GM12878 (cell line): ENCODE measurements at regions not wholly inside any gene's neighbourhood (a gene's known extent, or its start where the extent isn't known, plus 50 kb on each side); places are given as distances from the start of the nearest gene placed in this dataset.

Experiments used
- ATAC-seq: fragments of 200-7000 bp; cut with Tn5 transposase; 3 replicates; pipeline ENCODE4 v1.9.1; 2020; ENCODE audit warnings: mild to moderate bottlenecking, moderate library complexity
- BruUV-seq: library from RNA; stranded (reverse); fragments of 400-500 nt; replicated peaks from 2 replicates; lab custom pipeline; 2021; lab: Mats Ljungman, UMichigan
- CTCF ChIA-PET: fragments of 300-600 bp; sonication (Branson Sonifier 250); formaldehyde crosslinking; extraction: SDS; loops from one replicate; lab custom pipeline; 2021; ENCODE audit warnings: inconsistent platforms; lab: Yijun Ruan, JAX
- POLR2A ChIA-PET: fragments of 350-600 bp; formaldehyde crosslinking; extraction: SDS; loops from one replicate; lab custom pipeline; 2021; ENCODE audit warnings: inconsistent platforms; lab: Charles Lee
- RAD21 ChIA-PET: fragments of 300-600 bp; sonication (Branson Sonifier 250); formaldehyde crosslinking; loops from one replicate; lab custom pipeline; 2023; ENCODE audit warnings: antibody characterized with exemption; ENCODE audit not compliant: unreplicated experiment; lab: Charles Lee
- SMC1A ChIA-PET: fragments of 300-600 bp; sonication (Branson Sonifier 250); formaldehyde crosslinking; loops from one replicate; lab custom pipeline; 2023; ENCODE audit not compliant: unreplicated experiment, uncharacterized antibody; lab: Charles Lee
- DNase-seq: peaks from one replicate; pipeline ENCODE4 v3.0.0-alpha.2; 2011; ENCODE audit warnings: low read depth, low spot score
- FAIRE-seq: peaks from 3 replicates; lab custom pipeline; 2011; peaks lifted over from hg19 to GRCh38; lab: Jason Lieb, UNC
- H2AFZ ChIP-seq: 2 replicates; pipeline ENCODE4 v1.6.0; 2011; ENCODE audit warnings: low read depth, low read length, control low read depth; ENCODE audit not compliant: control insufficient read depth
- H3K27ac ChIP-seq: 2 replicates; pipeline ENCODE4 v1.5.1; 2011; ENCODE audit warnings: control low read depth; ENCODE audit not compliant: control insufficient read depth, insufficient read depth
- H3K27me3 ChIP-seq, 2 experiments: replicated peaks in 1 of 2; 2 replicates each; pipeline versions ENCODE4 v1.6.0 to v1.6.1; 2011; ENCODE audit warnings: low read length in 1 of 2; ENCODE audit not compliant: control insufficient read depth in 2 of 2, insufficient read depth in 2 of 2
- H3K36me3 ChIP-seq, 2 experiments: 2 replicates each; pipeline ENCODE4 v1.5.1; 2011; ENCODE audit warnings: low read length in 1 of 2; ENCODE audit not compliant: control insufficient read depth in 2 of 2, insufficient read depth in 2 of 2
- H3K4me1 ChIP-seq: 2 replicates; pipeline ENCODE4 v1.6.1; 2011; ENCODE audit warnings: mild to moderate bottlenecking, low read length, moderate library complexity, mixed read lengths; ENCODE audit not compliant: control insufficient read depth, insufficient read depth
- H3K4me2 ChIP-seq: 2 replicates; pipeline ENCODE4 v1.6.0; 2011; ENCODE audit warnings: control low read depth; ENCODE audit not compliant: control insufficient read depth, insufficient read depth
- H3K4me3 ChIP-seq: fragments of 200-600 bp; sonication (generic); 2 replicates; pipeline ENCODE4 v1.5.1; 2016
- H3K79me2 ChIP-seq: 2 replicates; pipeline ENCODE4 v1.6.0; 2011; ENCODE audit warnings: low read length; ENCODE audit not compliant: control insufficient read depth, insufficient read depth
- H3K9ac ChIP-seq: 2 replicates; pipeline ENCODE4 v1.8.0; 2011; ENCODE audit warnings: low read length, control low read depth, mixed read lengths; ENCODE audit not compliant: control insufficient read depth, insufficient read depth
- H3K9me3 ChIP-seq: replicated peaks from 3 replicates; pipeline ENCODE4 v1.5.1; 2011; ENCODE audit warnings: mild to moderate bottlenecking, low read length; ENCODE audit not compliant: control insufficient read depth, insufficient read depth
- H4K20me1 ChIP-seq: 2 replicates; pipeline ENCODE4 v1.6.0; 2011; ENCODE audit not compliant: control insufficient read depth, insufficient read depth
- BACH1 ChIP-seq: fragments of 450-650 bp; IDR thresholded peaks from 2 replicates; pipeline ENCODE4 v1.6.1; 2017; ENCODE audit warnings: mild to moderate bottlenecking, borderline replicate concordance
- BHLHE40 ChIP-seq, 2 experiments: fragments of 450-650 bp in 1 of 2; IDR thresholded peaks; 2 replicates each; pipeline ENCODE4 v1.6.1; 2011 to 2017; ENCODE audit warnings: low read depth in 2 of 2, borderline replicate concordance in 1 of 2, improper control_type of control experiment in 1 of 2, low read length in 1 of 2, mild to moderate bottlenecking in 1 of 2
- BRCA1 ChIP-seq: IDR thresholded peaks from 2 replicates; pipeline ENCODE4 v1.6.1; 2011; ENCODE audit warnings: low read depth, low read length, improper control_type of control experiment
- EGR1 ChIP-seq, 2 experiments: IDR thresholded peaks; 1 replicate in 1 of 2; 2 replicates in 1 of 2; pipeline ENCODE4 v1.6.1; 2011 to 2012; ENCODE audit warnings: low read depth in 2 of 2, low read length in 2 of 2, borderline replicate concordance in 1 of 2, mild to moderate bottlenecking in 1 of 2, moderate library complexity in 1 of 2
- HDAC6 ChIP-seq: fragments of 200-600 bp; sonication (generic); IDR thresholded peaks from one replicate; pipeline ENCODE4 v1.8.0; 2017; ENCODE audit warnings: antibody characterized with exemption; ENCODE audit not compliant: unreplicated experiment
- HSF1 ChIP-seq: fragments of 150-350 bp; IDR thresholded peaks from 2 replicates; pipeline ENCODE4 v1.6.1; 2014; ENCODE audit warnings: mild to moderate bottlenecking, low read depth, low read length
- LARP7 ChIP-seq: fragments of 450-650 bp; IDR thresholded peaks from 2 replicates; pipeline ENCODE4 v1.6.1; 2017; ENCODE audit warnings: mild to moderate bottlenecking
- MEF2A ChIP-seq: IDR thresholded peaks from 2 replicates; pipeline ENCODE4 v1.6.1; 2011; ENCODE audit warnings: low read depth, mild to moderate bottlenecking, low read length, moderate library complexity; ENCODE audit not compliant: insufficient read depth
- NR2C2 ChIP-seq: IDR thresholded peaks from 2 replicates; pipeline ENCODE4 v1.6.1; 2011; ENCODE audit warnings: borderline replicate concordance, low read depth; ENCODE audit not compliant: control insufficient read depth, insufficient read length
- POLR2A ChIP-seq: IDR thresholded peaks from 2 replicates; pipeline ENCODE4 v1.6.1; 2011; ENCODE audit warnings: low read depth, mild to moderate bottlenecking, low read length
- POLR2AphosphoS2 ChIP-seq: IDR thresholded peaks from 2 replicates; pipeline ENCODE4 v1.6.1; 2011; ENCODE audit warnings: low read depth, mild to moderate bottlenecking, low read length, improper control_type of control experiment, moderate library complexity
- SIN3A ChIP-seq: IDR thresholded peaks from 2 replicates; pipeline ENCODE4 v1.6.1; 2012; ENCODE audit warnings: low read depth, low read length, improper control_type of control experiment
- SPI1 ChIP-seq: IDR thresholded peaks from 2 replicates; pipeline ENCODE4 v1.6.1; 2011; ENCODE audit warnings: low read depth, mild to moderate bottlenecking, low read length, moderate library complexity, borderline replicate concordance; ENCODE audit not compliant: insufficient read depth
- WGBS: methylation state at CpG from one replicate; pipeline ENCODE4 v1.1.6; 2016; ENCODE audit warnings: low lambda C conversion rate; ENCODE audit not compliant: insufficient replicate concordance, insufficient coverage; ENCODE audit errors: missing lambda C conversion rate; 5-methylcytosine and 5-hydroxymethylcytosine counted together
- in situ Hi-C: fragments of 300-500 bp; cut with MboI; formaldehyde crosslinking; loops from 9 replicates; pipeline ENCODE4 v1.14.3; 2018; ENCODE audit warnings: mixed read lengths
- intact Hi-C: fragments of 100-400 bp; cut with micrococcal nuclease; formaldehyde crosslinking; loops from one replicate; pipeline ENCODE4 v1.14.2; 2022; ENCODE audit not compliant: unreplicated experiment
- TF ChIP-seq, protein P1 (sequence below): fragments of 450-650 bp; formaldehyde crosslinking; IDR thresholded peaks from 2 replicates; pipeline ENCODE4 v1.4.0; 2020; ENCODE audit warnings: mild to moderate bottlenecking, moderate library complexity
- TF ChIP-seq, protein P2 (sequence below): fragments of 450-650 bp; formaldehyde crosslinking; IDR thresholded peaks from 2 replicates; pipeline ENCODE4 v1.5.0; 2022; ENCODE audit warnings: mild to moderate bottlenecking, missing genetic modification characterization

DNA sequence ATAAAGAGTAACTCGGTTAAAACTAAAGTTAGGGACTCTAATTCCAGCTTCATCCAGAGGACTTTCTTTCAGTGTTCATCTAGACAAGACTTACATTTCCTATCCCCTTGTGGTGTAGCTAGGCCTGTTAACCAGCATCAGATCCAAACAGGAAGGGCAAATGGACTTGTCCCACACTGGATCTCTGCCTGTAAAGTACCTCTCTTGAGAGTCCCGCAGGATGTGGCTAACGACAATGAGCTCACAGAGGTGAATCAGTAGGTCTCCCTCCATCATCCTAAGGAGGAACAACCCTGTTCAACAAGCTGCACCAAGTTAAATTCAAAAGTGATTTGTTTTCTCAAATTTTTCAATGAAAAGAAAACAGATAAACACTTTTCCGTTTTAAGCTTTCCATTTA is 412.3 kb upstream of the RGPD4 start:
- ChIA-PET POLR2A (no interaction called here), CTCF (interaction anchor here (1.2 kb wide), 1 partner anchor 8 kb away, joined by 3 read pairs; no protein-coding TSS in a partner anchor), SMC1A (interaction anchor here (0.8 kb wide), 1 partner anchor 9 kb away, joined by 3 read pairs; no protein-coding TSS in a partner anchor), RAD21 (no interaction called here)
- FAIRE-seq (no peak), ATAC-seq (no peak), DNase-seq (no peak)
- Histone ChIP-seq H3K4me3 (no peak overlapping the region), H3K9me3 (no peaks in the 10 kb centered on the region), H3K36me3 (no peaks in the 10 kb centered on the region), H2AFZ (no peak overlapping the region), H4K20me1 (no peaks in the 10 kb centered on the region), H3K27ac (no peak overlapping the region), H3K4me1 (no peaks in the 10 kb centered on the region), H3K4me2 (no peak overlapping the region), H3K79me2 (no peaks in the 10 kb centered on the region), H3K9ac (no peak overlapping the region), H3K27me3 (no peaks in the 10 kb centered on the region)
- in situ Hi-C loops, result no loop called here
- intact Hi-C loops, result no loop called here
- no TSS peak for BruUV-seq
- 33% methylated on average over 4 of the region's 4 CpGs for WGBS
- TF ChIP-seq HDAC6 (no peak), BHLHE40 (IDR thresholded peaks at IDR 0.05; ENCODE audit: borderline replicate concordance in 1 of 2, low read depth in 2 of 2, low read length in 1 of 2) (no peak), HSF1 (no peak), EGR1 (IDR thresholded peaks at IDR 0.05; ENCODE audit: borderline replicate concordance in 1 of 2, low read depth in 2 of 2, low read length in 2 of 2) (no peak), POLR2A (no peak), NR2C2 (no peak), BRCA1 (no peak), SPI1 (no peak), POLR2AphosphoS2 (no peak), LARP7 (no peak), BACH1 (no peak), MEF2A (no peak), SIN3A (no peak)
- TF ChIP-seq, protein P1, sequence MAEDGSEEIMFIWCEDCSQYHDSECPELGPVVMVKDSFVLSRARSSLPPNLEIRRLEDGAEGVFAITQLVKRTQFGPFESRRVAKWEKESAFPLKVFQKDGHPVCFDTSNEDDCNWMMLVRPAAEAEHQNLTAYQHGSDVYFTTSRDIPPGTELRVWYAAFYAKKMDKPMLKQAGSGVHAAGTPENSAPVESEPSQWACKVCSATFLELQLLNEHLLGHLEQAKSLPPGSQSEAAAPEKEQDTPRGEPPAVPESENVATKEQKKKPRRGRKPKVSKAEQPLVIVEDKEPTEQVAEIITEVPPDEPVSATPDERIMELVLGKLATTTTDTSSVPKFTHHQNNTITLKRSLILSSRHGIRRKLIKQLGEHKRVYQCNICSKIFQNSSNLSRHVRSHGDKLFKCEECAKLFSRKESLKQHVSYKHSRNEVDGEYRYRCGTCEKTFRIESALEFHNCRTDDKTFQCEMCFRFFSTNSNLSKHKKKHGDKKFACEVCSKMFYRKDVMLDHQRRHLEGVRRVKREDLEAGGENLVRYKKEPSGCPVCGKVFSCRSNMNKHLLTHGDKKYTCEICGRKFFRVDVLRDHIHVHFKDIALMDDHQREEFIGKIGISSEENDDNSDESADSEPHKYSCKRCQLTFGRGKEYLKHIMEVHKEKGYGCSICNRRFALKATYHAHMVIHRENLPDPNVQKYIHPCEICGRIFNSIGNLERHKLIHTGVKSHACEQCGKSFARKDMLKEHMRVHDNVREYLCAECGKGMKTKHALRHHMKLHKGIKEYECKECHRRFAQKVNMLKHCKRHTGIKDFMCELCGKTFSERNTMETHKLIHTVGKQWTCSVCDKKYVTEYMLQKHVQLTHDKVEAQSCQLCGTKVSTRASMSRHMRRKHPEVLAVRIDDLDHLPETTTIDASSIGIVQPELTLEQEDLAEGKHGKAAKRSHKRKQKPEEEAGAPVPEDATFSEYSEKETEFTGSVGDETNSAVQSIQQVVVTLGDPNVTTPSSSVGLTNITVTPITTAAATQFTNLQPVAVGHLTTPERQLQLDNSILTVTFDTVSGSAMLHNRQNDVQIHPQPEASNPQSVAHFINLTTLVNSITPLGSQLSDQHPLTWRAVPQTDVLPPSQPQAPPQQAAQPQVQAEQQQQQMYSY (CRISPR knock-in tag), result no peak
- TF ChIP-seq, protein P2, sequence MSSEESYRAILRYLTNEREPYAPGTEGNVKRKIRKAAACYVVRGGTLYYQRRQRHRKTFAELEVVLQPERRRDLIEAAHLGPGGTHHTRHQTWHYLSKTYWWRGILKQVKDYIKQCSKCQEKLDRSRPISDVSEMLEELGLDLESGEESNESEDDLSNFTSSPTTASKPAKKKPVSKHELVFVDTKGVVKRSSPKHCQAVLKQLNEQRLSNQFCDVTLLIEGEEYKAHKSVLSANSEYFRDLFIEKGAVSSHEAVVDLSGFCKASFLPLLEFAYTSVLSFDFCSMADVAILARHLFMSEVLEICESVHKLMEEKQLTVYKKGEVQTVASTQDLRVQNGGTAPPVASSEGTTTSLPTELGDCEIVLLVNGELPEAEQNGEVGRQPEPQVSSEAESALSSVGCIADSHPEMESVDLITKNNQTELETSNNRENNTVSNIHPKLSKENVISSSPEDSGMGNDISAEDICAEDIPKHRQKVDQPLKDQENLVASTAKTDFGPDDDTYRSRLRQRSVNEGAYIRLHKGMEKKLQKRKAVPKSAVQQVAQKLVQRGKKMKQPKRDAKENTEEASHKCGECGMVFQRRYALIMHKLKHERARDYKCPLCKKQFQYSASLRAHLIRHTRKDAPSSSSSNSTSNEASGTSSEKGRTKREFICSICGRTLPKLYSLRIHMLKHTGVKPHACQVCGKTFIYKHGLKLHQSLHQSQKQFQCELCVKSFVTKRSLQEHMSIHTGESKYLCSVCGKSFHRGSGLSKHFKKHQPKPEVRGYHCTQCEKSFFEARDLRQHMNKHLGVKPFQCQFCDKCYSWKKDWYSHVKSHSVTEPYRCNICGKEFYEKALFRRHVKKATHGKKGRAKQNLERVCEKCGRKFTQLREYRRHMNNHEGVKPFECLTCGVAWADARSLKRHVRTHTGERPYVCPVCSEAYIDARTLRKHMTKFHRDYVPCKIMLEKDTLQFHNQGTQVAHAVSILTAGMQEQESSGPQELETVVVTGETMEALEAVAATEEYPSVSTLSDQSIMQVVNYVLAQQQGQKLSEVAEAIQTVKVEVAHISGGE (CRISPR knock-in tag), result no peak
